ENCODE measurements at regions not wholly inside any gene's neighbourhood (a gene's known extent, or its start where the extent isn't known, plus 50 kb on each side); places are given as distances from the start of the nearest gene placed in this dataset.

GRCh38 chr10:59560990-59561389 is 148.7 kb downstream of the SLC16A9 start:
- peaks cover 19% of the 10 kb centered on the region for H3K27me3 Mint-ChIP-seq (ENCODE audit: low read depth, poor library complexity)
- no peak for TF ChIP-seq CTCF (IDR thresholded peaks at IDR 0.05)
- no peak for DNase-seq

GRCh38 chr10:59560161-59560560 is 149.5 kb downstream of the SLC16A9 start:
- no peak for DNase-seq
- Mint-ChIP-seq H3K36me3 (ENCODE audit: low read depth) (no peaks in the 10 kb centered on the region), H3K4me3 (no peak overlapping the region), H3K4me1 (peaks cover 20% of the 10 kb centered on the region), H3K9me3 (no peaks in the 10 kb centered on the region), H3K27me3 (ENCODE audit: low read depth, poor library complexity) (peaks cover 19% of the 10 kb centered on the region), H3K27ac (no peak overlapping the region)
- TF ChIP-seq CTCF (IDR thresholded peaks at IDR 0.05): no peak

More at GRCh38 chr10:59560990-59561389, 148.7 kb downstream of the SLC16A9 start:
- H3K4me1 Mint-ChIP-seq: peaks cover 20% of the 10 kb centered on the region
- H3K9me3 Mint-ChIP-seq: no peaks in the 10 kb centered on the region
- H3K27ac Mint-ChIP-seq: no peak overlapping the region
- H3K4me3 Mint-ChIP-seq: no peak overlapping the region
- no peaks in the 10 kb centered on the region for H3K36me3 Mint-ChIP-seq (ENCODE audit: low read depth)

- Mint-ChIP-seq H3K4me1 (peaks cover 20% of the 10 kb centered on the region), H3K27ac (no peak overlapping the region), H3K36me3 (ENCODE audit: low read depth) (no peaks in the 10 kb centered on the region), H3K9me3 (no peaks in the 10 kb centered on the region), H3K4me3 (no peak overlapping the region), H3K27me3 (ENCODE audit: low read depth, poor library complexity) (peaks cover 16% of the 10 kb centered on the region)
- no peak for TF ChIP-seq CTCF (IDR thresholded peaks at IDR 0.05)
- DNase-seq: no peak
These were observed 151.6 kb downstream of the SLC16A9 start for GRCh38 chr10:59558066-59558465.

GRCh38 chr10:59557642-59558041 is 152.0 kb downstream of the SLC16A9 start:
- Mint-ChIP-seq H3K27me3 (ENCODE audit: low read depth, poor library complexity) (peaks cover 16% of the 10 kb centered on the region), H3K36me3 (ENCODE audit: low read depth) (no peaks in the 10 kb centered on the region), H3K4me3 (no peak overlapping the region), H3K9me3 (no peaks in the 10 kb centered on the region), H3K4me1 (peaks cover 20% of the 10 kb centered on the region), H3K27ac (no peak overlapping the region)
- no peak for TF ChIP-seq CTCF (IDR thresholded peaks at IDR 0.05)
- DNase-seq: no peak

- Mint-ChIP-seq H3K27me3 (ENCODE audit: low read depth, poor library complexity) (peaks cover 16% of the 10 kb centered on the region), H3K9me3 (no peaks in the 10 kb centered on the region), H3K4me3 (no peak overlapping the region), H3K36me3 (ENCODE audit: low read depth) (no peaks in the 10 kb centered on the region), H3K4me1 (peaks cover 20% of the 10 kb centered on the region), H3K27ac (no peak overlapping the region)
- DNase-seq: peak; percentile 26
- TF ChIP-seq CTCF (IDR thresholded peaks at IDR 0.05): no peak
These were observed 152.6 kb downstream of the SLC16A9 start for GRCh38 chr10:59557052-59557451.

GRCh38 chr10:59553162-59553900 is 156.3 kb downstream of the SLC16A9 start:
- DNase-seq: no peak
- H3K36me3 Mint-ChIP-seq (ENCODE audit: low read depth): no peaks in the 10 kb centered on the region
- H3K4me1 Mint-ChIP-seq: peaks cover 15% of the 10 kb centered on the region
- peak overlapping the region; percentile 17 for H3K27ac Mint-ChIP-seq
- TF ChIP-seq CTCF (IDR thresholded peaks at IDR 0.05): no peak
- no peaks in the 10 kb centered on the region for H3K9me3 Mint-ChIP-seq
- no peak overlapping the region for H3K4me3 Mint-ChIP-seq
- peaks cover 8% of the 10 kb centered on the region for H3K27me3 Mint-ChIP-seq (ENCODE audit: low read depth, poor library complexity)
